ENCODE measurements at regions not wholly inside any gene's neighbourhood (a gene's known extent, or its start where the extent isn't known, plus 50 kb on each side); places are given as distances from the start of the nearest gene placed in this dataset.

GRCh38 chrX:45274576-45274975, 73.9 kb upstream of the DIPK2B start:
- no peak for DNase-seq
- intact Hi-C loops (cut with DNase I, micrococcal nuclease), result no loop called here
- ATAC-seq, result no peak

GRCh38 chrX:45267007-45267406, 66.3 kb upstream of the DIPK2B start:
- intact Hi-C loops (cut with DNase I, micrococcal nuclease), result no loop called here
- ATAC-seq, result no peak
- DNase-seq, result no peak

GRCh38 chrX:45266456-45266855, 65.8 kb upstream of the DIPK2B start:
- intact Hi-C loops (cut with DNase I, micrococcal nuclease), result no loop called here
- ATAC-seq (no peak), DNase-seq (no peak)

- no peak for DNase-seq
- ATAC-seq, result no peak
- intact Hi-C loops (cut with DNase I, micrococcal nuclease), result no loop called here
Measured at GRCh38 chrX:45264865-45265264, 64.2 kb upstream of the DIPK2B start.

- ATAC-seq (no peak), DNase-seq (no peak)
- intact Hi-C loops (cut with DNase I, micrococcal nuclease), result no loop called here
Measured at GRCh38 chrX:45261471-45261870, 60.8 kb upstream of the DIPK2B start.

- DNase-seq, result no peak
- intact Hi-C loops (cut with DNase I, micrococcal nuclease), result no loop called here
Measured at GRCh38 chrX:45261005-45261404, 60.3 kb upstream of the DIPK2B start.

GRCh38 chrX:45258731-45259402, 58.2 kb upstream of the DIPK2B start:
- ATAC-seq, result peak; percentile 87
- intact Hi-C loops (cut with DNase I, micrococcal nuclease), result no loop called here
- peak; percentile 44 to 54 for DNase-seq

More at GRCh38 chrX:45261005-45261404, 60.3 kb upstream of the DIPK2B start:
- no peak for ATAC-seq

Small RNA genes in the stretch of these regions (microRNA-seq; reads per million reads assigned to microRNA genes)
- gene MIR221 (7,833 to 10,716 reads per million in 2 donors), gene MIR222 (760 to 1,190 reads per million in 2 donors)
